ENCODE measurements at regions not wholly inside any gene's neighbourhood (a gene's known extent, or its start where the extent isn't known, plus 50 kb on each side); places are given as distances from the start of the nearest gene placed in this dataset.
A peak's percentile ranks its signal among the peaks of the same experiment; 100 is the strongest.

DNA sequence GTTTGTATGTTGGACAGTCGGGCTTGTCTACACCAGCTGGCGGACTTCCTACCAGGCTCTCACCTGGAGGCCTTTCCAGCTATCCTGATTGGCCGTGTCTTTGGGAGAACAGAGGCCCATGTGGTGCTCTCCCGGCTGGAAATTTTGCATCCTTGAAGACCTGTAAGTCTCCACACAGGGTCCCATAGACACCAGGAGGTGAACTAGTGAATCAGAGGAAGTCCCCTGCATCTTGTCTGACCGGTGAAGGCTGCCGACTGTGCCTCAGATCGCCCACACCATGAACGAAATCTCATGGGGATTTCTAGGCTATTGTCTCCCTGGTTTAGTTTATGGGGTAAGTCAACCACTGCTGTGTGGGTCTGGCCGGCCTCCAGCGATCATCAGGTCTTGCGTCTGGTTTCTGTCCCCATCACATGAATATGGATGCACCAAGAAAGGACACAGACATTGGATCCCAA, 108.4 kb upstream of the LYZL2 start:
- Mint-ChIP-seq H3K27me3 (ENCODE audit: unreplicated experiment) (peaks cover 12% of the 10 kb centered on the region), H3K36me3 (ENCODE audit: insufficient read depth, unreplicated experiment) (peaks cover 3% of the 10 kb centered on the region), H3K4me1 (ENCODE audit: low read depth, unreplicated experiment) (peaks cover 9% of the 10 kb centered on the region), H3K9me3 (ENCODE audit: low read depth, unreplicated experiment) (no peaks in the 10 kb centered on the region), H3K4me3 (ENCODE audit: low read depth, unreplicated experiment) (no peak overlapping the region), H3K27ac (ENCODE audit: unreplicated experiment) (no peak overlapping the region)
- no TSS peak for BruUV-seq (replicated peaks)
- intact Hi-C loops (cut with micrococcal nuclease; ENCODE audit: unreplicated experiment), result no loop called here
- CTCF ChIA-PET, result no interaction called here
- DNase-seq, result no peak
- TF ChIP-seq, protein P1, sequence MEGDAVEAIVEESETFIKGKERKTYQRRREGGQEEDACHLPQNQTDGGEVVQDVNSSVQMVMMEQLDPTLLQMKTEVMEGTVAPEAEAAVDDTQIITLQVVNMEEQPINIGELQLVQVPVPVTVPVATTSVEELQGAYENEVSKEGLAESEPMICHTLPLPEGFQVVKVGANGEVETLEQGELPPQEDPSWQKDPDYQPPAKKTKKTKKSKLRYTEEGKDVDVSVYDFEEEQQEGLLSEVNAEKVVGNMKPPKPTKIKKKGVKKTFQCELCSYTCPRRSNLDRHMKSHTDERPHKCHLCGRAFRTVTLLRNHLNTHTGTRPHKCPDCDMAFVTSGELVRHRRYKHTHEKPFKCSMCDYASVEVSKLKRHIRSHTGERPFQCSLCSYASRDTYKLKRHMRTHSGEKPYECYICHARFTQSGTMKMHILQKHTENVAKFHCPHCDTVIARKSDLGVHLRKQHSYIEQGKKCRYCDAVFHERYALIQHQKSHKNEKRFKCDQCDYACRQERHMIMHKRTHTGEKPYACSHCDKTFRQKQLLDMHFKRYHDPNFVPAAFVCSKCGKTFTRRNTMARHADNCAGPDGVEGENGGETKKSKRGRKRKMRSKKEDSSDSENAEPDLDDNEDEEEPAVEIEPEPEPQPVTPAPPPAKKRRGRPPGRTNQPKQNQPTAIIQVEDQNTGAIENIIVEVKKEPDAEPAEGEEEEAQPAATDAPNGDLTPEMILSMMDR (IDR thresholded peaks at IDR 0.05; ENCODE audit: unreplicated experiment), result no peak

DNA sequence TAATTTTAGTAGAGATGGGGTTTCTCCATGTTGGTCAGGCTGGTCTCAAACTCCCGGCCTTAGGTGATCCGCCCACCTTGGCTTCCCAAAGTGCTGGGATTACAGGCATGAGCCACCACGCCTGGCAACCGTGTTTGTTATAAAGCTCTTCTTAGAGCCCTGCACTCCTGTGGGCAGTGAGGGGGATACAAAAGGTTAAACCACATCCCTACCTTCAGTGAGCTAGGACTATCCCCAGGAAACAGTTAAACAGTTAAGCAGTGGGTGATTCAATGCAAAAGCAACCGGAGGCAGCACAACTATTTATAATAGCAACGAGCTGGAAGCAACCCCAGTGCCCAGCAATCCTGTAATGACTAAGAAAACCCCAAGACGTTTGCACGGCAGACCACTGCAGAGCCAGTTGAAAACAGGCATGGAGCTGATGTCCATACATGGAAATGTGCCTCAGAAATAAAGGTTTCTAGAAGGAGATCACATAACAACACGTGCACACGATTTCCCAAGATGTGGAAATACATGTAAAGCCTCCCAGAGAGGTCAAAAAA, 107.2 kb upstream of the LYZL2 start:
- no peak overlapping the region for H3K4me3 Mint-ChIP-seq (ENCODE audit: low read depth, unreplicated experiment)
- peaks cover 9% of the 10 kb centered on the region for H3K4me1 Mint-ChIP-seq (ENCODE audit: low read depth, unreplicated experiment)
- no TSS peak for BruUV-seq (replicated peaks)
- H3K9me3 Mint-ChIP-seq (ENCODE audit: low read depth, unreplicated experiment), result peaks cover 4% of the 10 kb centered on the region
- peak overlapping the region; percentile 77 for H3K27ac Mint-ChIP-seq (ENCODE audit: unreplicated experiment)
- CTCF ChIA-PET, result interaction anchor here (0.6 to 0.9 kb wide), 4 partner anchors 28 to 1145 kb away, joined by 3 to 6 read pairs (median 4); partner anchors contain the start of gene ZNF438
- intact Hi-C loops (cut with micrococcal nuclease; ENCODE audit: unreplicated experiment), result no loop called here
- peaks cover 3% of the 10 kb centered on the region for H3K36me3 Mint-ChIP-seq (ENCODE audit: insufficient read depth, unreplicated experiment)
- DNase-seq, result peak; percentile 49
- TF ChIP-seq, protein P1 (IDR thresholded peaks at IDR 0.05; ENCODE audit: unreplicated experiment), result no peak
- H3K27me3 Mint-ChIP-seq (ENCODE audit: unreplicated experiment), result no peaks in the 10 kb centered on the region

DNA sequence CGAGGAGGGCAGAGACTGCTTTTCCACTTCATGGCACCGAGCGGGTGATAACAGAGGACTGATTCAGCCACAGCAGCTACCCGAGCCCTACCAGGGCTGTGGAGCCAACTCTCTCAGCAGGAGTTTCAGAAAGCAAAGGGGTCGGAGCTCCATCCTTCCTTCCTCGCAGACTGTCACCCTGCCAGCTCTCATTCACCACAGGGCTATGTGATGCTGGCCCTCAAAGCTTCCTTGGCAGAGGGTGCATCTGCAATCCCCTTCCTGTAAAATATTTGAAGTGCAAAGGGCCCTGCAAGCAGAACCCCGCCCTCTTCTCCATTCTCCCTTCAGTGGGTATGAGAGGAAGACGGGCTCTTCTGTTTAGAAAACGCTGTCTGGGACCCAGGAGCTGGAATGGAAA, 105.3 kb upstream of the LYZL2 start:
- CTCF ChIA-PET, result no interaction called here
- TF ChIP-seq, protein P1 (IDR thresholded peaks at IDR 0.05; ENCODE audit: unreplicated experiment), result no peak
- Mint-ChIP-seq H3K4me1 (ENCODE audit: low read depth, unreplicated experiment) (peaks cover 9% of the 10 kb centered on the region), H3K27ac (ENCODE audit: unreplicated experiment) (no peak overlapping the region), H3K9me3 (ENCODE audit: low read depth, unreplicated experiment) (peaks cover 6% of the 10 kb centered on the region), H3K36me3 (ENCODE audit: insufficient read depth, unreplicated experiment) (peaks cover 3% of the 10 kb centered on the region), H3K27me3 (ENCODE audit: unreplicated experiment) (no peaks in the 10 kb centered on the region), H3K4me3 (ENCODE audit: low read depth, unreplicated experiment) (no peak overlapping the region)
- no TSS peak for BruUV-seq (replicated peaks)
- DNase-seq, result no peak
- intact Hi-C loops (cut with micrococcal nuclease; ENCODE audit: unreplicated experiment), result no loop called here

DNA sequence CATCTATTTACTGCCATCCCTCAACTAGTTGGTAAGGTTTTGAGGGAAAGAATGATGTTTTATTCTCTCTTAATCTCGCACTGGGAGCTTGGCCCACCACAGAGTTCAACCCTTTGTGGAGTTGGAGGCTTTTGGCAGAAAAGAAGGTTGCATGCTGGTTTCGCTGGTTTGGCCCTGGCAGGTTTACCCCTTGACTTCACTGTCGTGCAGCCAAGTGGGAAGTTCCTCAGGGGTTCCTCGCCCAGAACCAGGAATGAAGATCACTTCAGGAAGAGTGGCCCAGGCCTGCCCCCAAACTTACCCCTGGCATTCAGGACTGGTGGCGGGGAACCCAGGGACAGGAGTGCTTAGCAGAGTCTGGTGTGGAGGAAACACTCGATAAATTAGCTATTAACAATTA, 103.1 kb upstream of the LYZL2 start:
- intact Hi-C loops (cut with micrococcal nuclease; ENCODE audit: unreplicated experiment), result no loop called here

More for the DNA sequence above, 103.1 kb upstream of the LYZL2 start:
- TF ChIP-seq, protein P1 (IDR thresholded peaks at IDR 0.05; ENCODE audit: unreplicated experiment), result no peak
- H3K36me3 Mint-ChIP-seq (ENCODE audit: insufficient read depth, unreplicated experiment), result peaks cover 3% of the 10 kb centered on the region
- CTCF ChIA-PET, result no interaction called here
- peaks cover 6% of the 10 kb centered on the region for H3K9me3 Mint-ChIP-seq (ENCODE audit: low read depth, unreplicated experiment)
- BruUV-seq (replicated peaks), result no TSS peak
- H3K27me3 Mint-ChIP-seq (ENCODE audit: unreplicated experiment), result no peaks in the 10 kb centered on the region
- H3K4me1 Mint-ChIP-seq (ENCODE audit: low read depth, unreplicated experiment), result peaks cover 9% of the 10 kb centered on the region
- DNase-seq, result no peak
- H3K27ac Mint-ChIP-seq (ENCODE audit: unreplicated experiment), result no peak overlapping the region
- H3K4me3 Mint-ChIP-seq (ENCODE audit: low read depth, unreplicated experiment), result no peak overlapping the region

Data from Calu3 (cell line).